Activated naive CD4-positive, alpha-beta T cell treated with anti-CD3 and anti-CD28 coated beads, Interleukin-2, amount 50 U/mL, for 24 hours (primary cell): ENCODE measurements at regions not wholly inside any gene's neighbourhood (a gene's known extent, or its start where the extent isn't known, plus 50 kb on each side); places are given as distances from the start of the nearest gene placed in this dataset.
"Not testable (repeated sequence)": the region's sequence is repeated elsewhere in the genome, so short reads cannot be mapped to it uniquely, and the experiment has no call there.

Experiments
- H3K27ac Mint-ChIP-seq: one replicate; pipeline ENCODE4 v1.8.0; 2021; ENCODE audit warnings: mild to moderate bottlenecking, mixed read lengths
- H3K27me3 Mint-ChIP-seq: one replicate; pipeline ENCODE4 v1.8.0; 2021; ENCODE audit warnings: mixed read lengths
- H3K36me3 Mint-ChIP-seq: one replicate; pipeline ENCODE4 v1.8.0; 2021; ENCODE audit warnings: mixed read lengths
- H3K4me1 Mint-ChIP-seq: one replicate; pipeline ENCODE4 v1.8.0; 2021; ENCODE audit warnings: mixed read lengths
- H3K4me3 Mint-ChIP-seq: one replicate; pipeline ENCODE4 v1.8.0; 2021; ENCODE audit warnings: mild to moderate bottlenecking, mixed read lengths
- H3K9me3 Mint-ChIP-seq: one replicate; pipeline ENCODE4 v1.8.0; 2021; ENCODE audit warnings: mixed read lengths

GRCh38 chr9:96161819-96162218, 140.2 kb downstream of the HSD17B3 start:
- Mint-ChIP-seq H3K36me3 (no peaks in the 10 kb centered on the region), H3K4me3 (no peak overlapping the region), H3K9me3 (no peaks in the 10 kb centered on the region), H3K4me1 (peaks cover 9% of the 10 kb centered on the region), H3K27ac (no peak overlapping the region), H3K27me3 (peaks cover 4% of the 10 kb centered on the region)

DNA sequence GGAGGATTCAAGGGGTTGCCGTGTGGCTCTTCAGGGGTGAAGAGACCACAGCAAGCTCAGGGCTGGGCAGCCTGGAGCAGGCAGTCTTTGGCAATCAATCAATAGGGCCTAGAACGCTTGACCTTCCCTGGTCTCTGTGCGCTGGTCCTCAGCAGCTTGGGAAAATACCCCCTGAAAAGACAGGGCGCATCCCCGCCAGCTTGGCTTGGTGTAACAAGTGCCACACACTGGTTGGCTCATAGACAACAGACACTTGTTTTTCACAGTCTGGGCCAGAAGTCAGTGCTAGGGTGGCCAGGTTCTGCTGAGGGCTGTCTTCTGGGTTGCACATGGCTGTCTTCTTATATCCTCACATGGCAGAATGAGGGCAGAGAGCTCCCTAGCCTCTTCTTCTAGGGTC, 141.1 kb downstream of the HSD17B3 start:
- peaks cover 9% of the 10 kb centered on the region for H3K4me1 Mint-ChIP-seq
- no peak overlapping the region for H3K4me3 Mint-ChIP-seq
- H3K27me3 Mint-ChIP-seq, result peaks cover 6% of the 10 kb centered on the region
- no peaks in the 10 kb centered on the region for H3K36me3 Mint-ChIP-seq
- no peak overlapping the region for H3K27ac Mint-ChIP-seq
- H3K9me3 Mint-ChIP-seq, result no peaks in the 10 kb centered on the region

DNA sequence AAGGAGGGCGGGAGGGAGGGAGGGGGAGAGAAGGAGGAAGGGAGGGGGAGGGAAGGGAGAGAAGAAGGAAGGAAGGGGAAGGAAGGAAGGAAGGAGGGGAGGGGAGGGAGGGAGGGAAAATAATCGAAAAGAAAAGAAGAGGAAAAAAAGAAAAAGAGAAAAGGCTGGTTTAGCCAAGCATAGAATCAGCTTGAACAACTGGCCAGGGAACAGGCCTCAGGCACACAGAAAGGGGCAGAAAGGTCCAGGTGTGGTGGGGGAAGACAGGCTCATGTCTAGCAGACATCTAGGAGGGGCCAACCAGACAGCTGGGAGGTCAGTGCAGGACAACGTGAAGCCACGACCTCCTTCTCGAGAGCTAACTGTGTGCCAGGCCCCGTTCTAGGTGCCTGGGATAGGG, 141.8 kb downstream of the HSD17B3 start:
- H3K27ac Mint-ChIP-seq, result no peak overlapping the region
- H3K4me1 Mint-ChIP-seq, result peaks cover 9% of the 10 kb centered on the region
- H3K36me3 Mint-ChIP-seq, result no peaks in the 10 kb centered on the region
- no peaks in the 10 kb centered on the region for H3K9me3 Mint-ChIP-seq
- peaks cover 7% of the 10 kb centered on the region for H3K27me3 Mint-ChIP-seq
- H3K4me3 Mint-ChIP-seq, result no peak overlapping the region

DNA sequence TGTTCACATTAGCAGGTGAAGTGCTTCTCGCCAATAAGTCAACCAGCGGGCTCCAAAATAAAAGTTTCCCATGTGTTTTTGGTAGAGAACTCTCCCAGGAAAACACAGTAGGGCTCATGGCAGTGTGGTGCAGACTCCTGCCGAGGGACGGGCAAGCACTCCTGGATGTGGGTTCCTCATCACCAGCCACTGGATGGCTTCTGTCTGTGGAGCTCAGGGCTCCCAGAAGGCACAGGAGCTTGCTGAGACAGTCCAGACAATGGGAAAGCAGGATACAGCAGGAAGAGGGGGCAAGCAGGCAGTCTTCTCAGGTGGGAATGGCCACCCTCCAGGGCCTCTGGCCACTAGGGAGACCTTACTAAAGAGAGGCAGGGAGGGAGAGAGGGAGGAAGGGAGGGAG, 142.4 kb downstream of the HSD17B3 start:
- H3K4me3 Mint-ChIP-seq, result no peak overlapping the region
- H3K36me3 Mint-ChIP-seq, result no peaks in the 10 kb centered on the region
- H3K4me1 Mint-ChIP-seq, result peaks cover 9% of the 10 kb centered on the region
- H3K27me3 Mint-ChIP-seq, result peaks cover 7% of the 10 kb centered on the region
- H3K9me3 Mint-ChIP-seq, result no peaks in the 10 kb centered on the region
- H3K27ac Mint-ChIP-seq, result no peak overlapping the region

- H3K4me1 Mint-ChIP-seq, result peaks cover 9% of the 10 kb centered on the region
- peaks cover 7% of the 10 kb centered on the region for H3K27me3 Mint-ChIP-seq
- H3K9me3 Mint-ChIP-seq, result no peaks in the 10 kb centered on the region
- no peaks in the 10 kb centered on the region for H3K36me3 Mint-ChIP-seq
- H3K27ac Mint-ChIP-seq, result peak overlapping the region; percentile 13
- H3K4me3 Mint-ChIP-seq, result no peak overlapping the region
Observed at GRCh38 chr9:96158909-96159575, 142.9 kb downstream of the HSD17B3 start.

- Mint-ChIP-seq H3K4me3 (no peak overlapping the region), H3K36me3 (no peaks in the 10 kb centered on the region), H3K4me1 (peaks cover 9% of the 10 kb centered on the region), H3K9me3 (no peaks in the 10 kb centered on the region), H3K27me3 (peaks cover 7% of the 10 kb centered on the region), H3K27ac (no peak overlapping the region)
Observed at GRCh38 chr9:96158147-96158546, 143.8 kb downstream of the HSD17B3 start.

DNA sequence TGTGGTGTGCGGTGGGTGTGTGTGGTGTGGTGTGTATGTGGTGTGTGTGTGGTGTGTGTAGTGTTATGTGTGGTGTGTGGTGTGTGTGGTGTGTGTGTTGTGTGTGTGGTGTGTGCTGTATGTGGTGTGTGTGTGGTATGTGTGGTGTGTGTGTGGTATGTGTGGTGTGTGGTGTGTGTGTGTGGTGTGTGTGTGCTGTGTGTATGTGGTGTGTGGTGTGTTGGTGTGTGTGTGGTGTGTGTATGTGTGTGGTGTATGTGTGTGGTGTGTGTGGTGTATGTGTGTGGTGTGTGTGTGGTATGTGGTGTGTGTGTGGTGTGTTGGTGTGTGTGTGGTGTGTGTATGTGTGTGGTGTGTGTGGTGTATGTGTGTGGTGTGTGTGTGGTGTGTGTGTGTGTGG, 144.3 kb downstream of the HSD17B3 start:
- Mint-ChIP-seq H3K9me3 (no peaks in the 10 kb centered on the region), H3K4me3 (no peak overlapping the region), H3K36me3 (no peaks in the 10 kb centered on the region), H3K27me3 (peaks cover 7% of the 10 kb centered on the region), H3K4me1 (peaks cover 9% of the 10 kb centered on the region), H3K27ac (no peak overlapping the region)

DNA sequence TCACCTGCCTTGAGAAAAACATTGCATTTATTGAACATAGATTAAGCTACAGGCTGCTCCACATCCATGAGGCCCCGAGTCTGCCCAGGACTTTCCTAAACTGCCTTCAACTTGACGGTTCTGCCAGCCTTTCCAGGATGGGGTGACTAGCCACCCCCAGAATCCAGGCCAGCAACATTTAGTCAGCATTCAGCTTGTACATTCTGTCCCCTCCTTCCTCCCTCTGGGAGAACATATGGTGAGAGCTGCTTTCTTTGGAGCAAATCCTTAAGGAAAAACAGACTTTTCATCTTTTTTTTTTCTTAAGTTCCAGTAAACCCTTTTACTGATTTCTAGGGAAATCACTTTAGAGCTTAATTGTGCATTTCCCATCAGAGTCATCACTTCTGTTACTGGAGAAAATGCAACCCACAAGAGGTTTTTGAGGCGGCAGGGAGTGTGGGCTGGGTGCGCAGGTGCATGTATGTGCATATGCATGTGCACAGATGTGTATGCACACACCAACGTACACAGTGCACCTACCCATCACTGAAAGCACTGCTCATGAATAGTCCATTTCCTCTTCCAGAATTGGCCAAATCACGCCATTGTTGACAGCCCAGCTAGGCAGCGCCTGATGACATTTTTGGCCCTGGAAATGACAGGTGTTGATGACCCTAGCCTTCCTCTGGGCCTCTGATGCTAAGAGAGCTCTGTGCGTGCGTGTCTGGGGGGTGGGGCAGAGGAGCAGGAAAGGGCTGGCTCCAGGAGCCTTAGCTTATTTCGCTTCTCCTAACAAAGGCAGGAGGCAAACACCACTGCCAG, 145.6 kb downstream of the HSD17B3 start:
- no peaks in the 10 kb centered on the region for H3K36me3 Mint-ChIP-seq
- peaks cover 9% of the 10 kb centered on the region for H3K4me1 Mint-ChIP-seq
- H3K9me3 Mint-ChIP-seq, result no peaks in the 10 kb centered on the region
- peaks cover 7% of the 10 kb centered on the region for H3K27me3 Mint-ChIP-seq
- no peak overlapping the region for H3K4me3 Mint-ChIP-seq
- H3K27ac Mint-ChIP-seq, result no peak overlapping the region

GRCh38 chr9:96154081-96154480, 147.9 kb downstream of the HSD17B3 start:
- Mint-ChIP-seq H3K36me3 (no peaks in the 10 kb centered on the region), H3K9me3 (no peaks in the 10 kb centered on the region), H3K27ac (no peak overlapping the region), H3K4me1 (peaks cover 21% of the 10 kb centered on the region), H3K4me3 (no peak overlapping the region), H3K27me3 (peaks cover 7% of the 10 kb centered on the region)

DNA sequence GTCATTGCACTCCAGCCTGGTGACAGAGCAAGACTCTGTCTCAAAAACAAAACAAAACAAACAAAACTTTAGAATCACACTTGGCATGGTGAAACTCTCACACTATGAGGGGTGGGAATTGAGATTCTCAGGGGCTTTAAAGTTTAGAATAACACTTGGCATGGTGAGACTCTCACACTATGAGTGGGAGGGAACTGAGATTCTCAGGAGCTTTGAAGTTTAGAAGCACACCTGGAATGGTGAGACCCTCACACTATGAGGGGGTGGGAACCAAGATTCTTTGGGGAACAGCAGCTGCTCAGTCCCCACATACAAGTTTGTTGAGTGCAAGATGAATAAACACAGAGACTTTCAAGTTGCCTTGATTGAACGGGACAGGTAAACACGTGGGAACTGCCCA, 149.4 kb downstream of the HSD17B3 start:
- H3K27ac Mint-ChIP-seq, result no peak overlapping the region
- no peaks in the 10 kb centered on the region for H3K9me3 Mint-ChIP-seq

DNA sequence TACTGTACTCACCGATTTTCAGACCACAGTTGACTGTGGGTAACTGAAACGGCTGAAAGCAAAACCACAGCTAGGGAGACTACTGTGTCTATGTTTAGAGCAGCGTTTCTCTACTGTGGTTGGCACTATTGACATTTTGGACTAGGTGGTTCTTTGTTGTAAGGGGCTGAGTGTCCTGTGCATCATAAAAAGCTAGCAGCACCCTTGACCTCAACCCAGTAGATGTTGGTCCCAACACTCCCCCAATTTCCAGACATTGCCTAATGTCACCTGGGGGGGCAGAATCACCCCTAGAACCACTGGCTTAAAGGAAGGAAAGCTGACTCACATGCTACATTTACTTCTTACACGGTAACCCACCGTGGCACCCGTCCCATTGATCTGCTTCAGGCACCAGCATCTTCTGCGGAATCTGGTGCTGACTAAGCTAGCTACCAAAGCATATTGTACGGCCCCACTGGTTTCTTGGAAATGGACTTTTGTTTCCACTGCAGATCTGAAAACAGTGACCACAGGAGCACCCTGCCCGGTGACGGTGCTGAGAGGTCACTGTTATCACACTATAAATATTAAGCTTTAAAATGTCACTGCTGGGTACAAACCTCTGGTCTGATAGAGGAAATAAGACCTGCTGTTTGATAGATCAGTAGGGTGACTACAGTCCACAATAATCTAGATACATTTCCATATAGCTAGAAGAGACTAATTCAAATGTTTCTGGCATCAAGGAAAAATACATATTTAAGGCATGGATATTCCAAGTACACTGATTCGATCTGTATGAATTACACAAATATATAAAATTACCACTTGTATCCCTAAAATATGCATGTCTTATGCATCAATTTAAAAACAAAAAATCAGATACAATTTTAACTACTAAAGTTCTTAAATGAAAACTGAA, 151.4 kb downstream of the HSD17B3 start:
- H3K27ac Mint-ChIP-seq, result no peak overlapping the region

More for the DNA sequence above, 149.4 kb downstream of the HSD17B3 start:
- Mint-ChIP-seq H3K4me1 (peaks cover 16% of the 10 kb centered on the region), H3K36me3 (no peaks in the 10 kb centered on the region), H3K27me3 (peaks cover 6% of the 10 kb centered on the region), H3K4me3 (no peak overlapping the region)

DNA sequence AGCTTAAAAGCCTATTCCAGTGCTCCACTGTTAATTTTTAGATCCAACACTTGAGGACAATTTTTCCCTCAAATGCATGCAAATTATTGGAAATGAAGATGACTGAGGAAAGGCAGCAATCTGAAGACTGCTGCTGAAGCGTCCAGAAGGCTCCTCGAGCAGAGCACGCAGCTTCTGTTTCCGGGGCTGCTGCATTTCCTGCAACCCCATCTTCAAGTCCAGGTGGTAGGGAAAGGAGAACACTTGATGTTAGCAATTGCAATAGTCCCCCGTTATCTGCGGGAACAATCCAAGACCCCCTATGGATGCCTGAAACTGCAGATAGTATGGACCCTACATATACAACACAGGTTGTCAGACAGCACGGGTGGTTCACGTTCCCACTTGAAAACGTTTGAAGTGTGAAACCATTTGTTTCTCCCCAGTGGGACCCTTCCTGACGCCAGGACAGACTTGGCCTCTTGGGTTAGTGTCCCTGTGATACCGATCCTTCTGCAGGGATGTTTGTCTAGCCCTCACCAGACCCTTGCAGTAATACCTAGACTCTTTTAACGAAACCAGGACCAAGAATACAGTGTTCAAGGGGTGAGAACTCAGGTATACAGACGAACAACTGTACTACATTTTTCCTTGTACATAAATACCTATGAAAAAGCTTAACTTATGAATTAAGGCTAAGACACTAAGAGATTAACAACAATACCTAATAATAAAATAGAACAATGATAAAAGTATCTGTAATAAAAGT, 152.3 kb downstream of the HSD17B3 start:
- Mint-ChIP-seq H3K4me1 (peaks cover 23% of the 10 kb centered on the region), H3K4me3 (peak overlapping the region; percentile 71), H3K36me3 (no peaks in the 10 kb centered on the region), H3K27me3 (peaks cover 13% of the 10 kb centered on the region), H3K27ac (no peak overlapping the region), H3K9me3 (no peaks in the 10 kb centered on the region)

More for the DNA sequence above, 151.4 kb downstream of the HSD17B3 start:
- Mint-ChIP-seq H3K27me3 (peaks cover 13% of the 10 kb centered on the region), H3K9me3 (no peaks in the 10 kb centered on the region), H3K4me1 (peaks cover 23% of the 10 kb centered on the region), H3K4me3 (peak overlapping the region; percentile 72), H3K36me3 (no peaks in the 10 kb centered on the region)

GRCh38 chr9:96148634-96149532, 153.1 kb downstream of the HSD17B3 start:
- no peaks in the 10 kb centered on the region for H3K9me3 Mint-ChIP-seq
- H3K36me3 Mint-ChIP-seq, result no peaks in the 10 kb centered on the region
- H3K27me3 Mint-ChIP-seq, result peaks cover 13% of the 10 kb centered on the region
- peaks cover 23% of the 10 kb centered on the region for H3K4me1 Mint-ChIP-seq
- H3K4me3 Mint-ChIP-seq, result no peak overlapping the region
- H3K27ac Mint-ChIP-seq, result no peak overlapping the region

DNA sequence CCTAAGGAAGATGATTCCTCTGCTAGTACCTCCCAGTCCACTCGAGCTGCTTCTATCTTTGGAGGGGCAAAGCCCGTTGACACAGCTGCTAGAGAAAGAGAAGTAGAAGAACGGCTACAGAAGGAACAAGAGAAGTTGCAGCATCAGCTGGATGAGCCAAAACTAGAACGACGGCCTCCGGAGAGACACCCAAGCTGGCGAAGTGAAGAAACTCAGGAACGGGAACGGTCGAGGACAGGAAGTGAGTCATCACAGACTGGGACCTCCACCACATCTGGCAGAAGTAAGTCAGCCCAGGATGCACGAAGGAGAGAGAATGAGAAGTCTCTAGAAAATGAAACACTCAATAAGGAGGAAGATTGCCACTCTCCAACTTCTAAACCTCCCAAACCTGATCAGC, 154.9 kb downstream of the HSD17B3 start:
- not testable (repeated sequence) for H3K9me3 Mint-ChIP-seq, H3K4me3 Mint-ChIP-seq, H3K36me3 Mint-ChIP-seq
- Mint-ChIP-seq H3K27me3 (peaks cover 13% of the 10 kb centered on the region), H3K4me1 (peaks cover 23% of the 10 kb centered on the region), H3K27ac (peak overlapping the region; percentile 25)
